ENCODE measurements at regions not wholly inside any gene's neighbourhood (a gene's known extent, or its start where the extent isn't known, plus 50 kb on each side); places are given as distances from the start of the nearest gene placed in this dataset.

DNA sequence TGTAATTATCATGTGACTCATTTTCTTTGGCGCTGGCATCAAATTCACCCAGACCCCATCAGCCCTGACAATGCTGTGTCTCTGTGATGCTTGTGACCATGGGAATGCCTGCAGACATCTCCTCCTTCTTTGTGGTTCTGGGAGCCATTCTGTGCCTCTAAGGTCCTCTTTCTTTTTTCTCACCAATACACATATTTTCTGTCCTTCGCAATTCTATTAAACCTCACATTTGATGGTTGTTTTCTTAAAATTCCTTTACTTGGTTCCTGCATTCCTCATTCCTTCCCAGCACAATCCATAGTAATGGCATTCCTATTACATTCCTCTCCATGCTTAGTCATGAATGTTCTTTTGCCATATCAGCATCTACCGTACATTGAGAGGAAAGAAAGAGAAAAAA lies 375.3 kb downstream of the PIK3C3 start:
- no peaks in the 10 kb centered on the region for H3K36me3 ChIP-seq (ENCODE audit: control insufficient read depth, insufficient read depth, low read length)
- H3K4me3 ChIP-seq (replicated peaks in 1 of 4; ENCODE audit: control extremely low read depth in 1 of 4, insufficient read depth in 1 of 4, low read depth in 3 of 4, low read length in 4 of 4), result no peak overlapping the region
- H3K9me3 ChIP-seq (ENCODE audit: control insufficient read depth, insufficient read depth, low read depth, low read length), result no peaks in the 10 kb centered on the region
- peak in 1 of 2 donors; percentile 60 for DNase-seq (ENCODE audit: low read depth in 2 of 2)
- H4K20me1 ChIP-seq (ENCODE audit: control insufficient read depth, extremely low read depth, insufficient read depth, low read length), result no peaks in the 10 kb centered on the region
- no peaks in the 10 kb centered on the region for H3K27me3 ChIP-seq (ENCODE audit: control insufficient read depth, insufficient read depth, low read length)
- no peak overlapping the region for H3K27ac ChIP-seq (ENCODE audit: insufficient read depth, low read length)
- TF ChIP-seq EZH2 (IDR thresholded peaks at IDR 0.05; ENCODE audit: low read length, missing control alignments) (no peak), CTCF (conservative IDR thresholded peaks at IDR 0.05 in 1 of 2, IDR thresholded peaks at IDR 0.05 in 1 of 2; ENCODE audit: low read depth in 1 of 2, low read length in 2 of 2) (no peak)
- H2AFZ ChIP-seq (ENCODE audit: low read length), result no peak overlapping the region
- H3K9ac ChIP-seq (ENCODE audit: insufficient read depth, low read length), result no peak overlapping the region
- H3K79me2 ChIP-seq (ENCODE audit: control insufficient read depth, insufficient read depth, low read length), result no peaks in the 10 kb centered on the region
- H3K4me1 ChIP-seq (ENCODE audit: control insufficient read depth, extremely low read depth, insufficient read depth, low read length), result no peaks in the 10 kb centered on the region
- no peak overlapping the region for H3K4me2 ChIP-seq (ENCODE audit: extremely low read depth, insufficient read depth, low read length)

GRCh38 chr18:42333558-42333957 lies 378.5 kb downstream of the PIK3C3 start:
- H3K4me1 ChIP-seq (ENCODE audit: control insufficient read depth, extremely low read depth, insufficient read depth, low read length), result no peaks in the 10 kb centered on the region
- H3K36me3 ChIP-seq (ENCODE audit: control insufficient read depth, insufficient read depth, low read length), result no peaks in the 10 kb centered on the region
- H3K79me2 ChIP-seq (ENCODE audit: control insufficient read depth, insufficient read depth, low read length), result no peaks in the 10 kb centered on the region
- TF ChIP-seq EZH2 (IDR thresholded peaks at IDR 0.05; ENCODE audit: low read length, missing control alignments) (no peak), CTCF (conservative IDR thresholded peaks at IDR 0.05 in 1 of 2, IDR thresholded peaks at IDR 0.05 in 1 of 2; ENCODE audit: low read depth in 1 of 2, low read length in 2 of 2) (no peak)
- H2AFZ ChIP-seq (ENCODE audit: low read length), result no peak overlapping the region
- H4K20me1 ChIP-seq (ENCODE audit: control insufficient read depth, extremely low read depth, insufficient read depth, low read length), result no peaks in the 10 kb centered on the region
- H3K4me2 ChIP-seq (ENCODE audit: extremely low read depth, insufficient read depth, low read length), result no peak overlapping the region
- no peak for DNase-seq (ENCODE audit: low read depth in 2 of 2)
- H3K9me3 ChIP-seq (ENCODE audit: control insufficient read depth, insufficient read depth, low read depth, low read length), result no peaks in the 10 kb centered on the region
- no peak overlapping the region for H3K9ac ChIP-seq (ENCODE audit: insufficient read depth, low read length)
- H3K4me3 ChIP-seq (replicated peaks in 1 of 4; ENCODE audit: control extremely low read depth in 1 of 4, insufficient read depth in 1 of 4, low read depth in 3 of 4, low read length in 4 of 4), result no peak overlapping the region
- H3K27ac ChIP-seq (ENCODE audit: insufficient read depth, low read length), result no peak overlapping the region
- H3K27me3 ChIP-seq (ENCODE audit: control insufficient read depth, insufficient read depth, low read length), result no peaks in the 10 kb centered on the region

- H3K27me3 ChIP-seq (ENCODE audit: control insufficient read depth, insufficient read depth, low read length), result no peaks in the 10 kb centered on the region
- no peak overlapping the region for H3K27ac ChIP-seq (ENCODE audit: insufficient read depth, low read length)
- H3K4me3 ChIP-seq (replicated peaks in 1 of 4; ENCODE audit: control extremely low read depth in 1 of 4, insufficient read depth in 1 of 4, low read depth in 3 of 4, low read length in 4 of 4), result no peak overlapping the region
- H4K20me1 ChIP-seq (ENCODE audit: control insufficient read depth, extremely low read depth, insufficient read depth, low read length), result no peaks in the 10 kb centered on the region
- no peaks in the 10 kb centered on the region for H3K79me2 ChIP-seq (ENCODE audit: control insufficient read depth, insufficient read depth, low read length)
- H3K9ac ChIP-seq (ENCODE audit: insufficient read depth, low read length), result no peak overlapping the region
- no peak overlapping the region for H3K4me2 ChIP-seq (ENCODE audit: extremely low read depth, insufficient read depth, low read length)
- no peaks in the 10 kb centered on the region for H3K9me3 ChIP-seq (ENCODE audit: control insufficient read depth, insufficient read depth, low read depth, low read length)
- H2AFZ ChIP-seq (ENCODE audit: low read length), result no peak overlapping the region
- TF ChIP-seq EZH2 (IDR thresholded peaks at IDR 0.05; ENCODE audit: low read length, missing control alignments), result no peak
- no peak for TF ChIP-seq CTCF (conservative IDR thresholded peaks at IDR 0.05 in 1 of 2, IDR thresholded peaks at IDR 0.05 in 1 of 2; ENCODE audit: low read depth in 1 of 2, low read length in 2 of 2)
- no peaks in the 10 kb centered on the region for H3K36me3 ChIP-seq (ENCODE audit: control insufficient read depth, insufficient read depth, low read length)
- H3K4me1 ChIP-seq (ENCODE audit: control insufficient read depth, extremely low read depth, insufficient read depth, low read length), result no peaks in the 10 kb centered on the region
- DNase-seq (ENCODE audit: low read depth in 2 of 2), result no peak
Observed at GRCh38 chr18:42334931-42335330, 379.9 kb downstream of the PIK3C3 start.

Data from fibroblast of lung (primary cell).